AG09319 (cell line): ENCODE measurements at regions not wholly inside any gene's neighbourhood (a gene's known extent, or its start where the extent isn't known, plus 50 kb on each side); places are given as distances from the start of the nearest gene placed in this dataset.

Experiments used
- DNase-seq: peaks from one replicate; pipeline ENCODE4 v3.0.0-alpha.2; 2010; ENCODE audit warnings: low read depth; ENCODE audit errors: extremely low read depth
- TF ChIP-seq, protein P1 (sequence below): IDR thresholded peaks from 2 replicates; pipeline ENCODE4 v1.5.1; 2011; ENCODE audit warnings: low read depth, mild to moderate bottlenecking, inconsistent platforms, low read length, moderate library complexity

DNA sequence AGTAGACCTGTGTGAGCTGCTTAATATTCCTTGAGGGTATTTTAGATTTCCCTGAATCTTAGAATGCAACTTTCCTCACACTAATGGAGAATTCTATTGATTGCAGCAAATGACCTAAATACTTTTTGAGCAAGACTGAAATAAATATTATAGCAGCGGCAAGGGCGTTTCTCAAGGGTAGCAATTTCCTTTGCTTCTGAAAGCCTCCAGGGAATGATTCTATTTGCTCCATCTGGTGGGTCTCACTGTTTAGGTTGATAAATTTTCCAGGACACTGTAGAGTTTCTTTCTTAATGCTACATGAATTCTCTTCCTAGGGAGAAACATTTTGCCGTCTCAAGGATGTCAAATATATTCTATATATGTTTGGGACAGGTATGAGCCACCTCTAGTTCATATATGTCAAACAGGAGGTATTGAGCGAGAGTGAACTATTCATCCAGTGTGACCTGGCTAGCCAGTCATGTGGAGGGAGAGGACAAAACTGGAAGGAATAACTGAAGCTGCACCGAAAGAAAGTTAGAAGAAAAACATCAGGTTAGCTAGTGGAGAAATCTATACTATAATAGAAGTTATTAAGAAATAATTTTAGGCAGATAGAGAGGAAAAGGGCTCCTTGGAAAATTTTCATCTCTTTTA is 57.9 kb upstream of the FZD8 start:
- no peak for DNase-seq
- TF ChIP-seq, protein P1, sequence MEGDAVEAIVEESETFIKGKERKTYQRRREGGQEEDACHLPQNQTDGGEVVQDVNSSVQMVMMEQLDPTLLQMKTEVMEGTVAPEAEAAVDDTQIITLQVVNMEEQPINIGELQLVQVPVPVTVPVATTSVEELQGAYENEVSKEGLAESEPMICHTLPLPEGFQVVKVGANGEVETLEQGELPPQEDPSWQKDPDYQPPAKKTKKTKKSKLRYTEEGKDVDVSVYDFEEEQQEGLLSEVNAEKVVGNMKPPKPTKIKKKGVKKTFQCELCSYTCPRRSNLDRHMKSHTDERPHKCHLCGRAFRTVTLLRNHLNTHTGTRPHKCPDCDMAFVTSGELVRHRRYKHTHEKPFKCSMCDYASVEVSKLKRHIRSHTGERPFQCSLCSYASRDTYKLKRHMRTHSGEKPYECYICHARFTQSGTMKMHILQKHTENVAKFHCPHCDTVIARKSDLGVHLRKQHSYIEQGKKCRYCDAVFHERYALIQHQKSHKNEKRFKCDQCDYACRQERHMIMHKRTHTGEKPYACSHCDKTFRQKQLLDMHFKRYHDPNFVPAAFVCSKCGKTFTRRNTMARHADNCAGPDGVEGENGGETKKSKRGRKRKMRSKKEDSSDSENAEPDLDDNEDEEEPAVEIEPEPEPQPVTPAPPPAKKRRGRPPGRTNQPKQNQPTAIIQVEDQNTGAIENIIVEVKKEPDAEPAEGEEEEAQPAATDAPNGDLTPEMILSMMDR: no peak

DNA sequence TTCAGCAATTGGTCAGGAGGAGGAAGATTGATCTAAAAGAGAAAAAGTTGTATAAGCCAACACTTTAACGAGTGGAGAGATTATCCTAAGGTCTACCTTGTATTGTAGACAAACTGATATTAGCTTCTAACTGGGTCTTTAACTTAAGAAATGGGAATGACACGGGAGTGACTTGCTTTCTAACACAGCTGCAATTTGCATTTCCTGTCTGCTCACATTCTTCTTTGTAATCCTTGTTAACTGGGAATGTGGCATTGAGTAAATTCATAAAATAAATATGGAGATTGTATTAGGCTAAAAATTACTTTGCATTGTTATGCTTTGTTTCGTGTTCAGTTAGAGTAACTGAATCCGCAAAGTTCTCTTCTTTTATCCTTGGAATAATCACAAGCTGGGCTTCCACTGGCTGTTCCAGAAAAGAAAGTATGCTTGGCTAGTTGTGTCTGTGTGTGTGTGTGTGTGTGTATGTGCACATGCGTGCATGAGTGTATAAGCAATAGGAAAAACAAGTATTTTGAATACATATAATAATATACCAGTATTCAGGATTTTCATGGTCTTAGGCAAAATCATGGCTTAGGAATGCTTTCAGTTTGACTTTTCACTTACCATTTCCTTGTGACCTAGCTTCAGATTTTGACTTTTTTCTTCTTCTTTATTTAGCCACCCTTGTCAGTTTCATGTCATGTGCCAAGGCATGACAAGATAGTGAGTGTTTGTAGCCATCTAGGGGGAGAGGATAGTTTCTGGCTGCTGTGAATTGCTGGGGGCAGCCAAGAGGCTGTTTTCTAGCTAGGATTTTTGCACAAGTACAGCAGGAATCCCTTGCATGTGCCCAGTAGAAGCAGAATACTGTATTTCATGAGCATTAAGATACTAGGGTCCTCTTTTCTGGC is 54.5 kb upstream of the FZD8 start:
- no peak for DNase-seq
- TF ChIP-seq, protein P1: no peak

DNA sequence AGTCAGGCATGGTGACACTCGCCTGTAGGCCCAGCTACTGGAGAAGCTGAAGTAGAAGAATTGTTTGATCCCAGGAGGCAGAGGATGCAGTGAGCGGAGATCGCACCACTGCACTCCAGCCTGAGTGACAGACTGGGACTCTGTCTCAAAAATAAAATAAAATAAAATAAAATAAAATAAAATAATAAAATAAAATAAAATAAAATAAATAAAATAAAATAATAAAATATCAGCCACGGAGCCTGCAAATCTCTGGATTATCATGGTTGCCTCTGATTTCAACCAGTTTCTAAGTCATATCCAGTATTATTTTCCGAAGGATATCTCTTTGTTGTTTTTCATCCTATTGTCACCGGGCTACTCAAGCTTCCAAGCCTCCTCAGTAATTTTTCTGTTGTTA is 51.7 kb upstream of the FZD8 start:
- TF ChIP-seq, protein P1: no peak
- DNase-seq: no peak
